GM12892 (cell line): ENCODE measurements at regions not wholly inside any gene's neighbourhood (a gene's known extent, or its start where the extent isn't known, plus 50 kb on each side); places are given as distances from the start of the nearest gene placed in this dataset.

Experiments
- DNase-seq: peaks from one replicate; pipeline ENCODE4 v3.0.0; 2011; ENCODE audit not compliant: insufficient read length
- FAIRE-seq: peaks from 2 replicates; lab custom pipeline; 2011; peaks lifted over from hg19 to GRCh38; lab: Jason Lieb, UNC
- POLR2A ChIP-seq: IDR thresholded peaks from 2 replicates; pipeline ENCODE4 v1.6.1; 2011; ENCODE audit warnings: low read depth, low read length, control low read depth
- POLR2AphosphoS5 ChIP-seq: IDR thresholded peaks from 2 replicates; pipeline ENCODE4 v1.6.1; 2011; ENCODE audit warnings: low read depth, low read length, control low read depth
- TAF1 ChIP-seq: IDR thresholded peaks from 2 replicates; pipeline ENCODE4 v1.6.1; 2011; ENCODE audit warnings: low read depth, mild to moderate bottlenecking, control low read depth, low read length, borderline replicate concordance

- FAIRE-seq, result no peak
- no peak for TF ChIP-seq POLR2A
- TF ChIP-seq TAF1, result no peak
- TF ChIP-seq POLR2AphosphoS5, result no peak
- no peak for DNase-seq
Observed at GRCh38 chr20:53760025-53760441, 166.4 kb upstream of the ZNF217 start.

DNA sequence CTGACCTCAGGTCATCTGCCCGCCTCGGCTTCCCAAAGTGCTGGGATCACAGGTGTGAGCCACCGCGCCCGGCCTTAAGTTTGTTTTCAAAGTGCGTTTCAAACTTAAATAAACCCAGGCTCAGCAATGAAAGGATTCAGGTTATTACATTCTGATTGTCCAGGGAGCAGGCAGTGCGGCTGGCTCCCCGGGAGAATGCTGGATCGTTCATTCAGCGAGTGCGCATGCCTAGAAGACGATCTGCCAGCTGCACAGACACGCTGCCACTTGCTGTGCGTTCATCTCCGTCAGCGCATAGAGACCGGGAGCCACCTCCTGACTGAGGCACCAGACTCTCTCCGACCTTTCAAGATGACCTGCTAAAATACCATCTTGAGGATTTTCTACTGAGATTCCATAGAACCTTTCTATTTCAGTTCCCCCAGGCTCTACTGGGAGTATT lies 163.9 kb upstream of the ZNF217 start:
- TF ChIP-seq TAF1 (no peak), POLR2AphosphoS5 (no peak), POLR2A (no peak)
- DNase-seq (no peak), FAIRE-seq (no peak)

DNA sequence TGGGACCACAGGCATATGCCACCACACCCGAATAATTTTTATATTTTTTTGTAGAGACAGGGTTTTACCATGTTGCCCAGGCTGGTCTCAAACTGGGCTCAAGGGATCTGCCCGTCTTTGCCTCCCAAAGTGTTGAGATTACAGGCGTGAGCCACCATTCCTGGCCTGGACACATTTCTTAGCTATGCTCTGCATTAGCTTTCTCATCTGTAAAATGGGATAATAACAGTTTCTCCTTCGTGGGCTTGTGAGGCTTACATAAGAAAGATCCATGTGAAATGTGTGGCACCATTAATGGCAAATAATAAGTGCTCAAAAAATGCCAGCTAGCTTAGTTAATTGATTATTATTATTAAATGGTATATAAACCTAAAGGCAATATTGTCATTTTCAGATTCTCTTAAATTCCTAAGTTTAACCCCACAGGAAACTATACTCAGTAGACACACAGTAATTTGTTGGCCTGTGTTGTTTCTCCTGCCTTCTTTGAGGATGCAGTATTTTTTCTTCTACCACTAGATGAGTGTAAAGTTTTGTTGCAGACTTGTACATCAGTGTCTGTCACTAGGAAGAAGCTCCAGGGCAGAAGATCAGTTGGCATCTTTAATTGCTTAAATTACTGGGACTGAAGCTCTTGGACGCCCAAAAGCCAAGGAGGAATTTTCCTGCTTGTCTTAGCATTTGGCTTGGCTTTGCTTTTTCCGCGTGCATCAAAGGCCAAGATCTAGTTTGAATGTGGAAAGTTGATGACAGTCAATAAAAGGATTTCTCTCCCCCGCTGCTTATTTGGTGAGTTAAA lies 162.3 kb upstream of the ZNF217 start:
- FAIRE-seq, result no peak
- TF ChIP-seq POLR2AphosphoS5, result no peak
- TF ChIP-seq POLR2A, result no peak
- no peak for TF ChIP-seq TAF1
- no peak for DNase-seq

- TF ChIP-seq POLR2AphosphoS5 (no peak), POLR2A (no peak), TAF1 (no peak)
- DNase-seq (no peak), FAIRE-seq (no peak)
Observed at GRCh38 chr20:53753880-53754459, 160.3 kb upstream of the ZNF217 start.

DNA sequence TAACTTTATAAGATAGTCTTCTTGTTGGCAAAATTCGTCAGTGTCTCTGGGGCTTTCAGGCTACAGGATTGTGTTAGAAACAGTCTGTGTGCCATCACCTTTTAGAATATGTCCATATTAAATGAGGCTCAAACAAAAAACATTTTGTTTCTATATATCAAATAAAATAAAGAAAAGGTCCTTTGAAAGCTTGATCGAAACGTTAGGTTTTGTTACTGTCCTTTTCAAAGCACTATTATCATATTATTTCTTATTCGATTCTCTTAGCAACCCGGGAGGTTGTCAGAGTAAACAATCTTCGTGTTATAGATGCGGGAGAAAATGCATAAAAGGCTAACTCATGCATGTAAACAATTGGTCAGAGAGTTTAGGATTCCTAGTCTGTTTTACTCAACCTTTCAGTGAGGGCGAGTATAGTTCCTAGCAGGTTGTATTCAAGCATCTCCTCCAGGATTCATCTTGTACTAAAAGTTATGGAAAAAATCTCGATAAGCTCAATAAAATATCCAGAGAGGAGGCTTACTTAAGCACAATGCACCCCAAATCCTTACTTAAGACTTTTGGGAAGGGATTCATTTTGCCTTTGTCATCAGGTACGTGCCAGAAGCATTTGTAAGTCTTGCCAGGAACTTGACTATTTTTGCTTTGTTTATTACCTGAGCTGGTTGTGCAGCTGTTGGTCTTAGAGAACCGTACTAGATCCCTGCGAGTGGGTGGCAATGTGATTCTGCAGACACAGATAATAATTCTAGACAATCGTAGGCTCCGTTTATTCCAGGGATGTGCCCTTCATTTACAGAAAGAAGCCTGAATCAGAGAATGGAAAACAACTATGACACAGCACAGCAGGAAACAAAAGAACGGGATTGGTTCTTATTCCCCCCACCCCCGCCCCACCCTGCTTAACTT lies 159.6 kb upstream of the ZNF217 start:
- FAIRE-seq (no peak), DNase-seq (no peak)
- peak; percentile 82 for TF ChIP-seq POLR2AphosphoS5
- no peak for TF ChIP-seq TAF1
- TF ChIP-seq POLR2A, result peak; percentile 76

DNA sequence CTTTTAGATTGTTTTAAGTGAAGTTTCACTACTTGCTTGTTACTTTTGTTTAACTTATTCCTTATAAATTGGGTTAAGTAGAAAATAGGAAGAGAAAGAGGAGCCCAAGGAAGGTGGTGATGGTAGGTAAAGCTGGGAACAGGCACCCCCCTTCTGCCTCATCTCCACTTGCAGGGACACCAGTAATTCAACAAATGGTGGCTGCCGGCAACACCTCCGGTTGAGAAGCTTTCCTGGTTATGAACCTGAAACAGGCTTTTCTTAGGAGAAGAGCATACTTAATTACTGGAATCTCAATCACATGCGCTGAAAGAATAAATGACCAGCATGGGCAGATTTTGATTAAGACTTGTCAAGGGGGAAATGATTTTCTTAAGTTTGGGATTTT lies 158.9 kb upstream of the ZNF217 start:
- no peak for DNase-seq
- no peak for FAIRE-seq
- TF ChIP-seq POLR2A (no peak), POLR2AphosphoS5 (no peak), TAF1 (no peak)

GRCh38 chr20:53751620-53752318 lies 158.1 kb upstream of the ZNF217 start:
- TF ChIP-seq POLR2A (no peak), POLR2AphosphoS5 (no peak), TAF1 (no peak)
- DNase-seq, result no peak
- no peak for FAIRE-seq

- TF ChIP-seq POLR2A (no peak; the same call in 1 of the 2 replicates), TAF1 (no peak), POLR2AphosphoS5 (no peak)
- FAIRE-seq, result peak; percentile 77
- no peak for DNase-seq
Observed at GRCh38 chr20:53750827-53751619, 157.4 kb upstream of the ZNF217 start.

DNA sequence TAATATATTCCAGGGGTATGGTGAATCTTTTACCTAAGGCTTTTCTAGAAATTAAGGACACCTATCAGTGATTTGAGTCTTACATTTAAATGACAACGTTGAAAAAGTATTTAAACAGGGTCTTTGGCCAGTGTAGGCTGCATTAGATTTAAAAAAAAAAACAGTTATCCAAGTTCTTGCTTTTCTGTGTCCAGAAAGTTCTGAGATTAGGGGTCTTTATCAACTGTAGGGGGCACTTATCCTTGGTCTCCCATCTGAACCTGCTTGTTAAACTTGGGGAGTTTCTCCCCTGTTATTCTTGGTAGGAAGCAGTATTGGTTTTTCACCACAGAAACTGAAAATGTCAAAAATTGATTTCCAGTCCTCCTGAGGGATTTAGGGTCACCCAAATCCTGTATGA lies 155.9 kb upstream of the ZNF217 start:
- FAIRE-seq (no peak), DNase-seq (no peak)
- no peak for TF ChIP-seq POLR2A
- no peak for TF ChIP-seq POLR2AphosphoS5
- TF ChIP-seq TAF1, result no peak
